Activated CD4-positive, alpha-beta T cell treated with anti-CD3 and anti-CD28 coated beads, Interleukin-10, Interleukin-2, amounts not matched to agents 100 ng/mL and 50 ng/mL, durations not matched to agents 16 hours and 8 hours (primary cell): ENCODE measurements at regions not wholly inside any gene's neighbourhood (a gene's known extent, or its start where the extent isn't known, plus 50 kb on each side); places are given as distances from the start of the nearest gene placed in this dataset.

Source experiments
- DNase-seq: peaks from one replicate; pipeline ENCODE4 v3.0.0-alpha.2; 2020

DNA sequence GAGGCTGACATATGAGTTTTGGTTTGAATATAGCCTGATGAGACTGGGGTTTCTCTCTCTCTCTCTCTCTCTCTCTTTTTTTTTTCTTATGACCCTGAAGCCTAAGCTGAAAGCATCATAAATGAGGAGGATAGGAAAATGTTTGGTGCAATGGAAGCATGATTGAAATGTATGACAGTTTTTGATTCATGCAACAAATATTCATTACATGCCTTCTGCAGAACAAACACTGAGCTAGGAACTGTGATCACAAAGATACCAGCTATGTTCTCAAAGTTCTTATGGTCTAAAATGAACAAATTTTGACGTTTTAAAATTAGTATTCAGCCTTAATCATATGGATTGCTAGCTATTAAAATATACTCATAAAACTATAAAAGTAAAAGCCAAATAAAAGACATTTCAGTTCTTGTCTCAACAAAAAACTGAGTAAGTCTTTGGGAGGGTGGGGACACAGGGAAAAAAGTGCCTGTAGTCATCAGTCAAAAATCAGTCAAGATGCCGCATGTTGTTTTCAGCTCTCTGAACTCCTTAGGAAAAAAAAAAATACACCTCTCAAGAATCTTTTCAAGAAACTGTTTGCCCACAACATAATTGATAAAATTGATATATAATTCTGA, 57.2 kb downstream of the NKX6-1 start:
- DNase-seq, result no peak

GRCh38 chr4:84439996-84440395, 59.1 kb downstream of the NKX6-1 start:
- DNase-seq, result no peak

DNA sequence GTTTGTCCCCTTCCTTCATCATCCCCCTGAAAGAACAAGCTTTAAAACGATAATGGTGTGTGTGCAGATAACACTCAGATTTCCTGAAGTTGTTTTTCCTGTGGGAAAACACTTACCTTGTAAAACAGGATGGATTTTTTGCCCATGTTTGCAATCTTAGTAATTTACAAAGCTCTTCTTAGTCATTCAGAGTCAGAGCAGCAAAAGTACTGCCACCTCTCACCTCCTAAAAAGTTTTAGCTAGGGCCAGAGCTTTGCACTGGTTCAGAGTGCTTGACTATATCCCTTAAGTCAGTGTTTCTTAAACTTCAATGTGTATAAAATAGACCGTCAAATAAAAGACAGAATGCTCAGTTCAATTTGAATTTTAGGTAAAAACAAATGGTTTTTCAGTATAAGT, 62.3 kb downstream of the NKX6-1 start:
- DNase-seq, result no peak

DNA sequence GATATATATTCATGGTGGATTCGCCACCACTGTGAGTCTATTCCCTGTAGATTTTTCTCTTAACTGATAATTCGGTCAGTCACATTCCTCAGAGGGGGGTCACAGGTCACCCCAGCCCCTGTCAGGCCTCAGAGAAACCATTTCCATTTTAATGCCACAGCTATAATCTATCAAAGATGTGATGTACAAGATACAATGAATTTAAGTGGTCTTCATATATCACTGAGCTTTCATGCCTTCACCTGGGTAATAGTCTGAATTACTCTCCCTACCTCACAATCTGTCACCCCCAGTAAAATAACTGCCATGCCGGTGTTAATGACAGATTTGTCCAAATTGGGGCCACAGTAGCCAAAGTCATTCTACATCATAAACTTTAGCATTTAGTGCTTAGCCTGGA, 64.7 kb downstream of the NKX6-1 start:
- DNase-seq, result no peak

DNA sequence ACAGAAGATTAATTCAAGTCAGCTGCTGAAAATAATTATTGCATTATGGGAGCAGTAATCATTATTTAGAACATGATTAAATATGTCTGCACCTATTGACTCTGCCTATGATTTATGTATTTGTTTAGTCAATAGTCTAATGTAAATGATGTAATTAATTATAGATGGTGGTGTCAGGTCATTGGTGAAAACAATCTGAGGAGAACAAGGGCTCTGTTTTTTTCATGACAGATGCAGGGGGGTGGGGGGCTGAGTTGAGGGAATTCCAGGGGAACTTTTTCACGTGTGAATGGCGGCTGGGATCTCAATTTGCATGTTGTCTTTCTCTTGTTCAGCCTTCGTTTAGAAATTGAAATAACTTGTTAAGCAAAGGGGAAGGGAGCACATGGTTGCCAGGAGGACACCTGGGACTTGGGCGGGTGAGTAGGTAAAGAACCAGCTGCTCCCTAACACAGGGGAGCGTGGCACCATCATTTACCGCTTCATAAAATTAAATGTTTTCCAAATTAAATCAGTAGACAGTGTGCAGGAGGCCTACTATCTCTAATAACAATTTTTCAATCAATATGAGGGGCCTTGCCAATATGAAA, 65.4 kb downstream of the NKX6-1 start:
- no peak for DNase-seq

DNA sequence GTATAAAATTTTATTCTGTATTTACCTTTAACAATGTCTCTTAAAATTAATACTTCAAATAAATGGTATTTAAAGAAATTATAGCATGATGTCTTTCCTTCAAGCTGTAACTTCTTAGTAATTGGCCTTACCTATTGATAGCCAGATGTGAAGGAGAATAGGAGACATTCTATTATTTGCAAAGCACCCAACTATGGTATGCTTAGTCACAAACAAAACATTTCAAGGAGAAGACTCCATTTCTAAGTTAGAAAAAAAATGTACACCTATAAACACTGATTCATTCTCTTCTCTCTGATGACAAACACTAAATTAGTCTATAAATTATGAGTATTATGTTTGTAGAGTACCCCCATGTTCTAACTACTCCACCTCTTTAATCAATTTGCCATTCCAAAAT, 66.4 kb downstream of the NKX6-1 start:
- DNase-seq, result no peak

DNA sequence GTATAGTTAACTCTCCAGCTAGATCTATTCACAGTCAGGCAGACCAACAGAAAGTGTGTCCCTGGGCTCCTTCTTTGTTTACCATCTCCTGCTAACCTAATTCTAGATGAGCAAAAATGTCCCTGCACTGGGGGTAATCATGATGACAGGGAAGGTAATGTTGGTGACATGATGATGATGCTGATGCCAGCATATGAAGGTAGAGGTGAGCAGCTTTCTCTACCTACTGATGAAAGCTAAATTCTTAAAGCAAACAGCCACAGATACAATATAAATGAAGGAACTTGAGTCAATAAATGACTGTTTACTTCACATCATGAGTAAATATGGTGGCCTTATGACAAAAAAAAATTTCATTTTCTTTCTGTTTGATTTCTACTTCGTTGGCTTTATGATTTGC, 78.5 kb downstream of the NKX6-1 start:
- DNase-seq, result no peak

DNA sequence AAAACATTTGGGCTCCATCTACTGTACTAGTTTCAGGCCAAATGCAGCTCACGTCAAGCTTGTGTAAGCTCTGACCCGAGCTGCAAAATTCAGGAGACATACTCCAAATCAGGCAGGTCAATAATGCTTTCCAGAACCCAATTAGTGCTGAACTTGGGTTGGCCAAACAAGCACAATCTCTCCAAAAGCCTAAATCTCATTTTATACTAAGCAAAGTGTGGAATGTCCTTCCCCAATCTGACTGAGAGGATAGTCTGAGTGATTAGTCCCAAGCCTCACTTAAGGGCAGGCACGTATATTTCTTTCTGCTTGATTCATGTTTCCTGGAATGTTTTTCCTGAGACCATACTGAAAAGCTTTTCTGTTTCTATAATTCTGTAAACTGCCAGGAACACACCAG, 79.9 kb downstream of the NKX6-1 start:
- DNase-seq, result no peak

DNA sequence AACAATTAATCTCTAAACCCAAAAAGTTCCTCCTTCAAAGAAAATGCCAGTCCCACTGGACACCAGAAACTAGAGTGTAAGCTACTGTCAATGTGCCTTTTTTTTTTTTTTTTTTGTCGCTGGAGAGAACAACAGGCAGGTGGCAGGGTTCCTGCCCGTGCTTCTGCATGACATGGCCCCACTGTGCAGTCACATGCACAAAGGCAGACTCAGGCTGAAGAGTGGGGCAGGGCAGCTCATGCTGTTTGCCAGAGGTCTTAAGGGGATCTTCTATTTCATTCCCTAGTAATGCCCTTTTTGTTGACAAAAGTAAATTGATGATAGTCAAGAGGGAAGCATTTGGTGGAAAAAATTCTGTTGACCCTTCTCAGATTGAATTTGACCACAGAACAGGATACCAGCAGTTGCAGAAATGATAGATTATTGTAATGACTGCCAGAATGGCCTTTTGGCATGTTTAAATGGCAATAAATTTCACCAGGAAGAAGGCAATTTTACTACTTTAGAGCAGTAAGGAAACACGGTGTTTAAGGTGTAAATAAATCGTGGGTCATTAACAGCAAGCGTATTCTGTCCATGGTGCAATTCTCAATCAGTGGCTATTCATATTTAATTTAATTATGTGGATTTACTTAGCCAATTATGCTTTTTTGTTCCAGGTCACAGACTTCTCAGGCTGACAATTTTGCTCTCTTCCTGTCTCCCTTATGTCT, 80.9 kb downstream of the NKX6-1 start:
- no peak for DNase-seq

GRCh38 chr4:84413976-84414375, 85.1 kb downstream of the NKX6-1 start:
- no peak for DNase-seq

GRCh38 chr4:84413480-84413879, 85.6 kb downstream of the NKX6-1 start:
- no peak for DNase-seq

DNA sequence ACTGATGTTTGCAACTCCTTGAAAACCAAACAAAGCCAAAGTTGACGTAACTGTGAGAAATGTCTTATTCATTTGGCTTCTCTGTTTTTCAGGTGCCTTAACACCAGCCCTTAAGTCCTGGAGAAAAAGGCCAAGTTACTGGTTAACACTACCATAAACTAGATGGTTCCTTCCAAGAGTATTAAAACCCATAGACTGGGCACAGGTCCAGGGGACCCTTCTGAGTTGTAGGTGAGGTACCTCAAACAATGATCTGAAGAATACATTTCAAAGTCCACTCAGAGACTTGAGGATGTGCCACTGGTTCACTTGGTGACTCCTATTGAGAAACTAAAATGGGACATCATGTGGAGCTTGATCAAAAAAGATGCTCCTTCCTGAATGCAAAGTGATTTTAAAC, 87.0 kb downstream of the NKX6-1 start:
- DNase-seq, result no peak

DNA sequence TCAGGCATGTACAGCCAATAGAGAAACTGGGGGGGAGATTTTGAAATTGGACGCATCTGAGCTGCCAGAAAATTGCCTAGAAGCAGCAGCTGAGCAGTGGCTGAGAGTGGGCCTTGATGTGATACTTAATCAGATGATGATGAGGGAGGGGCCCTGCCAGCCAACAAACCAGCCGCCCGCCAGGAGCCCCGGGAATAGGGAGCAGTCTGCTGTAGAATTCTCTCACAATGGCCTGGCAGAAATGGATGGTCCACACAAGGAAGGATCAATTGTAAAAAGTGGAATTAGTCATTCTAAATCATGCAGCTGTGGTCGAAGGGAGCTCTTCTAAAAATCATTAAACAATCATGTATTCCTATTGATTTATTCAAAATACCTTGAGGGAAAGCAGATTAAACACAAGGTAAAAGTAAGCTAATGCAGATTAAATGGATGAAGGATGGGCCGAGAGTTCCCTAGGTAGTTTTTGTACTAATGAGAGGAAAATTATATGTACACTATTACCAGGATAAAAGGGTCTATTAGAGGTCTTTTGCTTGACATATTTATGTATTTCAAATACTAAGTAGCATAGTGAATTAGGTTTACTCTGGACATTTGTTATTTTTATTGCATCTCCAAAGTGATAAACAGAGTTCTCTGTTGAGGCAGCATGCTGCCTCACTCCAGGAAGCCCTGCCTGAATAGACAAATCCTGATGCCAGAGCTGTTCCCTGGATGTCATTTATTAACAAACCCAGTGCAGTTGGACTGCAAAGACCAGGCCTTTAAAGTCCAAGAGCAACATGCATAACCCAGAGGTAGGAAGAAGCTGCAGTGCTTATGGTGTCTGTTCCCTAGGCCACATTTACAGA, 91.3 kb downstream of the NKX6-1 start:
- DNase-seq, result no peak

DNA sequence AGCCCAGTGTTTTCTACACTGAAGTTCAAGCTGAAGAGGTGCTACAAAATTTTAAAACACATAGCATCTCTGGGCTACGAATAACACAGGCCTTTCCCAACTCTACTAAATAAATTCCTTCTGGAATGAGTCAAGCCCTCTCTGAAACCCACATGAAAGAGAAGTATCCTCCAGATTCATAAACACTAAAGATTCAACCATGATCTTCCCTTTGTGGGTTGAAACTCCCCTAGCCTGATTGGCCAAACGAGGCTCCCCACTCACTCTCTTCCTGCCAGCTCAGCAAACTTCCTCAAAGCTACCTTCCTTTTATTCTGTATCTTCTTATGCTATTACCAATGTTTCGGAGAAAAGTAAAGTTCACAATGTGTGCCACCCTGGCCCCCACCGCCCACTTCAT, 95.4 kb downstream of the NKX6-1 start:
- no peak for DNase-seq

DNA sequence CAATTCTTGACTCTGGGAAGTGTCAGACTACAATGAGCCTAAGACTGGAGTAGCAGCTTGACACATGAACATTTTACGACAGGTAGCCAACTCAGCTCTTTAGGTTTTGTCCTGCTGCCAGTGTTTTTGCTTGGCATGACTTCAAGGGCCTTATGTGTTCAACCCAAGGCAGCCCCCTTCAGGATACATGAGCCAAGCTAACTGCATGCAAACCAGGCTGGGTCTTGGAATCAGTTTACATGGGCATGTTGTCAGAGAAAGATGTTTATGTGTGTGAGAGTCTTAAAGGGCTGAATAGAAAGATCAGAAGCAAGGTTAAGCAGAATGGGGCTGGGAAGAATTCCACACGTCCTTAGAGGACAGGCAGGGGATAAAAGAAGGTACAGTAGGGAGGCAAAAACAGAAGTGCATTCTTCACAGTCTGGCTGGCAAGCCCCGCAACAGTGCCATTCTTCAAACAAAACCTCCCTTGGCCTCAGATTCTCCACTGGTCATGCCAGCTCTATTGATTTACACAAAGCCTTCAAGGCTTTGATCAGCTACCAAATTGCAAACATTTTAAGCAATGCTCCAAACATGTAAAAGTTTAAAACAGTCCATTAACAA, 97.3 kb downstream of the NKX6-1 start:
- DNase-seq, result no peak

- no peak for DNase-seq
Measured at GRCh38 chr4:84394386-84394785, 104.7 kb downstream of the NKX6-1 start.

DNA sequence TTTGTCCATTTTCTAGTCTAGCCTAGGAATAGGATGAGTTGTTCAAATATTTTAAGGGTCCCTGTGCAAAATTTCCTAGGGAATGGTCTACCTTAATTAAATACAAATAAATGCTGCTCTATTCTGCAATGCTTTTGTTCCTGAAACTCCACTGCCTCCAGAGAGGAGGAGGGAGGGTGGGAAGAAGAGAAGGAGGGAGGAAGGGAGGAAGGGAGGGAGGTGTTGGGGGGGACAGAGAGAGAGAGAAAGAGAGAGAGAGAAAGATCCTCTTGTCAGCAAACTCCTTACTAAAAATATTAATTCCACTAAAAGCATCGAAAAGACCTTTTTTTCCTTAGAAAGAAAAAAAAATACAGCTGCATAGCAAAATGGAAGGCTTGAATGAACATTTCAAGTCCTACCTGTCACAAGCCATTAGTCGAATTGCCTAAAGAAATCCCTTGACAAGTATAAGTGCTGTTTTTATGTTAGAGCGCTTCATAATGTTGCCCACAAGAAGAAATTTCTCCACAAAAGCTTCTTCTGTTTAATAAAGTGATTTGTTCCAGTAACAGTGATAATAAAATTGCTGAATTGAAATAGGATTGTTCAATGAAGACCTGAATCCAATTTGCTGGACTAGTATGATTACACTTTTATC, 106.0 kb downstream of the NKX6-1 start:
- DNase-seq, result no peak

GRCh38 chr4:84389406-84389805, 109.7 kb downstream of the NKX6-1 start:
- DNase-seq, result no peak

GRCh38 chr4:84385203-84385602, 113.9 kb downstream of the NKX6-1 start:
- no peak for DNase-seq

DNA sequence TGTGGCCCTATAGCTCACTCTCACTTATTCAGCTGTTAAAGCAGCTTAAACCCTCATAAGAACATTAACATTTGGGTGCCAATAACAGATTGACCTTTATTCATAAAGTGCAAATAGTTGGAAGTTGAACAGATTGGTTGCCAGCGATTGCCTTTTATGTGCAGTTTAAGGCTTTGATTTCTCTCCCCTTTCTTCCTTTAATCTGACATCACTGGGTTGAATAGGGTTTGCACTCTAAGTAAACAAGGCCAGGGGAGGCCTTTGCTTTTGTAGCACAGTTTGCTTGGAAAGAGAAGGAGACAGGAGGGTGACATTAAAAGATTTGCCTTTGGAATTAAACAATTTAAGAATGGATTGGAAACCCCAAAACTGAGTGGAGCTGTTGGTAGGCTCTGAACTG, 114.3 kb downstream of the NKX6-1 start:
- no peak for DNase-seq

GRCh38 chr4:84381759-84382158, 117.3 kb downstream of the NKX6-1 start:
- no peak for DNase-seq

DNA sequence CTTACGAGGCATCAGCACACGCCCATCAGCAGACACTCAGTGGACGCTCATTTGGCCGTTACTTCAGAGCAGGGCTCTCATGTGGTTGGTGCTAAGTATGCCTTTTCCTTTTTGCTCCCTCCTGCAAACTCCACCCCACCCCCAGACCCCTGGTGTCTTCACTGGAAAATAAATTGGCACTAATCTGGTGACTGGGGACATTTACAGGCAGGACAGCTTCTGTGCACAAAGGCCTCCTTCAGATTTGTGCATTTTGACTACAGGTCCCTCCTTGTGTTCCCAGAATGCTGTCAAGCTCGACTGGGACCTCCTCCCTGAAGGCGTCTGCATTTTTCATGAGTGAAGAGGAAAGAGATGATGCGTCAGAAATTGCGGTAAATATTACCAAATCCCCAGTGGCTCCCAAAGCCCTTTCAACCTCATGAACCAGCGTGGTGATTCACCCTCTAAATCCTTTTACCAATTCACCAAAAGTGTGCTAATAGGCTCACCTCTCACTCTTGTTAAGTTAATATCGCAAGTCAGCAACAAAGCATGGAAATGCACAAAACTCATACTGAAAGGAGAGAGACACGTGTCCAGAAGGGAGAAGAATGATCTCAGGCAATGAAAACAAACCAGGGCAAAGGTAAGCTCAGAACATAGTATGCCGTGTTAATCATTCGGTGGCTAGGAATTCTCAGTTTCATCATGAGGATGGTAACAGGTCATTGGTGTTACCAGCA, 119.0 kb downstream of the NKX6-1 start:
- no peak for DNase-seq
